IMR-90 (cell line): ENCODE measurements at regions not wholly inside any gene's neighbourhood (a gene's known extent, or its start where the extent isn't known, plus 50 kb on each side); places are given as distances from the start of the nearest gene placed in this dataset.

ENCODE experiments used
- BHLHE40 ChIP-seq: fragments of 150-350 bp; IDR thresholded peaks from 2 replicates; pipeline ENCODE4 v1.6.1; 2016; ENCODE audit warnings: mild to moderate bottlenecking, low read depth, low read length
- CHD1 ChIP-seq: IDR thresholded peaks from 2 replicates; pipeline ENCODE4 v1.6.1; 2012; ENCODE audit warnings: low read depth, low read length, improper control_type of control experiment
- FOS ChIP-seq: fragments of 150-350 bp; IDR thresholded peaks from 2 replicates; pipeline ENCODE4 v1.6.1; 2016; ENCODE audit warnings: low read depth, low read length
- MAZ ChIP-seq: IDR thresholded peaks from 2 replicates; pipeline ENCODE4 v1.6.1; 2012; ENCODE audit warnings: low read depth, mild to moderate bottlenecking, low read length, improper control_type of control experiment, moderate library complexity, borderline replicate concordance
- MXI1 ChIP-seq: IDR thresholded peaks from 2 replicates; pipeline ENCODE4 v1.6.1; 2012; ENCODE audit warnings: low read depth, mild to moderate bottlenecking, low read length, moderate library complexity, borderline replicate concordance
- POLR2A ChIP-seq: IDR thresholded peaks from 2 replicates; pipeline ENCODE4 v1.6.1; 2012; ENCODE audit warnings: mild to moderate bottlenecking, low read depth, low read length
- RAD21 ChIP-seq: IDR thresholded peaks from 2 replicates; pipeline ENCODE4 v1.6.1; 2012; ENCODE audit warnings: low read length, improper control_type of control experiment
- RFX5 ChIP-seq: IDR thresholded peaks from 2 replicates; pipeline ENCODE4 v1.8.0; 2012; ENCODE audit warnings: low read depth, mild to moderate bottlenecking, low read length, moderate library complexity
- SMC3 ChIP-seq: fragments of 150-350 bp; IDR thresholded peaks from 2 replicates; pipeline ENCODE4 v1.6.1; 2016; ENCODE audit warnings: low read depth, mild to moderate bottlenecking, antibody characterized with exemption, low read length, moderate library complexity
- TF ChIP-seq, protein P1 (sequence below): conservative IDR thresholded peaks from 2 replicates; pipeline ENCODE4 v1.5.1; 2012; ENCODE audit warnings: mild to moderate bottlenecking, low read depth, low read length, improper control_type of control experiment
- TF ChIP-seq, protein P2 (sequence below): fragments of 150-350 bp; IDR thresholded peaks from 2 replicates; pipeline ENCODE4 v1.6.1; 2017; ENCODE audit warnings: mild to moderate bottlenecking, antibody characterized with exemption, low read length, low read depth
- TF ChIP-seq, protein P3 (sequence below): fragments of 150-350 bp; IDR thresholded peaks from 2 replicates; pipeline ENCODE4 v1.6.1; 2016; ENCODE audit warnings: low read depth, mild to moderate bottlenecking, low read length, moderate library complexity, borderline replicate concordance

DNA sequence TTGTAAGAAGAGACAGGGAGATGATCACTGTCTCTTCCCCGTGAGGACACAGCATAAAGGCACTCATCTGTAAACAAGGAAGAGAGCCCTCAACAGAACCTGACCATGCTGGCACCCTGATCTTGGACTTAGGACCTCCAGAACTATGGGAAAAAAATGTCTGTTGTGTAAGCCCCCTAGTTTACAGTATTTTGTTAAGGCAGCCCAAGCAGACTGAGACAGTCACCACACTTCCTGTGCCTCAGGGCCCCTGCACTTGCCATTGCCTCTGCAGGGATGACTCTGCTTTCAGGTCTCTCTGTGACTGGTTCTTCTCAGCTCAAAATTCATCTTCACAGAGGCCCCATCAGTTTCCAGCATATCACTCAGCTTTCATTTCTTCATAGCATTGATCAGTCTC is 372.1 kb downstream of the TLE1 start:
- TF ChIP-seq SMC3 (no peak), MAZ (no peak), CHD1 (no peak), FOS (no peak), POLR2A (no peak), BHLHE40 (no peak), MXI1 (no peak), RAD21 (no peak), RFX5 (no peak)
- TF ChIP-seq, protein P1, sequence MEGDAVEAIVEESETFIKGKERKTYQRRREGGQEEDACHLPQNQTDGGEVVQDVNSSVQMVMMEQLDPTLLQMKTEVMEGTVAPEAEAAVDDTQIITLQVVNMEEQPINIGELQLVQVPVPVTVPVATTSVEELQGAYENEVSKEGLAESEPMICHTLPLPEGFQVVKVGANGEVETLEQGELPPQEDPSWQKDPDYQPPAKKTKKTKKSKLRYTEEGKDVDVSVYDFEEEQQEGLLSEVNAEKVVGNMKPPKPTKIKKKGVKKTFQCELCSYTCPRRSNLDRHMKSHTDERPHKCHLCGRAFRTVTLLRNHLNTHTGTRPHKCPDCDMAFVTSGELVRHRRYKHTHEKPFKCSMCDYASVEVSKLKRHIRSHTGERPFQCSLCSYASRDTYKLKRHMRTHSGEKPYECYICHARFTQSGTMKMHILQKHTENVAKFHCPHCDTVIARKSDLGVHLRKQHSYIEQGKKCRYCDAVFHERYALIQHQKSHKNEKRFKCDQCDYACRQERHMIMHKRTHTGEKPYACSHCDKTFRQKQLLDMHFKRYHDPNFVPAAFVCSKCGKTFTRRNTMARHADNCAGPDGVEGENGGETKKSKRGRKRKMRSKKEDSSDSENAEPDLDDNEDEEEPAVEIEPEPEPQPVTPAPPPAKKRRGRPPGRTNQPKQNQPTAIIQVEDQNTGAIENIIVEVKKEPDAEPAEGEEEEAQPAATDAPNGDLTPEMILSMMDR: no peak
- TF ChIP-seq, protein P2, sequence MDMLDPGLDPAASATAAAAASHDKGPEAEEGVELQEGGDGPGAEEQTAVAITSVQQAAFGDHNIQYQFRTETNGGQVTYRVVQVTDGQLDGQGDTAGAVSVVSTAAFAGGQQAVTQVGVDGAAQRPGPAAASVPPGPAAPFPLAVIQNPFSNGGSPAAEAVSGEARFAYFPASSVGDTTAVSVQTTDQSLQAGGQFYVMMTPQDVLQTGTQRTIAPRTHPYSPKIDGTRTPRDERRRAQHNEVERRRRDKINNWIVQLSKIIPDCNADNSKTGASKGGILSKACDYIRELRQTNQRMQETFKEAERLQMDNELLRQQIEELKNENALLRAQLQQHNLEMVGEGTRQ: no peak
- TF ChIP-seq, protein P3, sequence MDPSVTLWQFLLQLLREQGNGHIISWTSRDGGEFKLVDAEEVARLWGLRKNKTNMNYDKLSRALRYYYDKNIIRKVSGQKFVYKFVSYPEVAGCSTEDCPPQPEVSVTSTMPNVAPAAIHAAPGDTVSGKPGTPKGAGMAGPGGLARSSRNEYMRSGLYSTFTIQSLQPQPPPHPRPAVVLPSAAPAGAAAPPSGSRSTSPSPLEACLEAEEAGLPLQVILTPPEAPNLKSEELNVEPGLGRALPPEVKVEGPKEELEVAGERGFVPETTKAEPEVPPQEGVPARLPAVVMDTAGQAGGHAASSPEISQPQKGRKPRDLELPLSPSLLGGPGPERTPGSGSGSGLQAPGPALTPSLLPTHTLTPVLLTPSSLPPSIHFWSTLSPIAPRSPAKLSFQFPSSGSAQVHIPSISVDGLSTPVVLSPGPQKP: no peak
